AG04449 (cell line): ENCODE measurements at regions not wholly inside any gene's neighbourhood (a gene's known extent, or its start where the extent isn't known, plus 50 kb on each side); places are given as distances from the start of the nearest gene placed in this dataset.

Experiments used
- CTCF ChIA-PET: fragments of 350-600 bp; formaldehyde crosslinking; extraction: SDS; loops from one replicate; lab custom pipeline; 2021; ENCODE audit warnings: antibody characterized with exemption; lab: Yijun Ruan, JAX
- POLR2A ChIA-PET: fragments of 400-600, 350-600 bp; formaldehyde crosslinking; extraction: SDS; loops from one replicate; lab custom pipeline; 2020; ENCODE audit warnings: antibody characterized with exemption, inconsistent platforms; lab: Yijun Ruan, JAX
- DNase-seq: peaks from one replicate; pipeline ENCODE4 v3.0.0-alpha.2; 2010; ENCODE audit warnings: low read depth, low spot score
- H3K4me3 ChIP-seq: 2 replicates; pipeline ENCODE4 v1.5.1; 2011; ENCODE audit warnings: low read depth, mild to moderate bottlenecking, control low read depth, low read length
- CTCF ChIP-seq: IDR thresholded peaks from one replicate; pipeline ENCODE4 v1.5.1; 2011; ENCODE audit warnings: mild to moderate bottlenecking, moderate library complexity, low read length, control low read depth, inconsistent platforms; ENCODE audit not compliant: insufficient read depth; ENCODE audit errors: missing control alignments

DNA sequence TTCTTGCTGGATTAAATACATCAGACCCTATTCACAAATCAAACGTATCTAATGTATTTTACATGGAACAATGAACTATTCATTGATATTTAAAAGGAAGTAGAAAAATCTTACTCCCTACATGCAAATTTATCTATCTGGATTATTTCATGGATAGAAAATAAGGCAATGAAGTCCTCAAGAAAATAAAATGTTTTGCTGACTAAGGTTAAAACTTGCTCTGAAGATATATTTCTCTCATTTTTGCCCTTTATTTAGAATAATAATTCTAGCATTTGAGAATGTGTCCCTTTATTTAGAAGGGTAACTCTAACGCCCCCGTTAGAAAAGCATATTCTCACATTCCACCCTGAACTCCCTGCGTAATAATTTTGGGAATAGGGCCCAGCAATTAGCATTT is 627.0 kb upstream of the ZP4 start:
- TF ChIP-seq CTCF, result no peak
- POLR2A ChIA-PET, result no interaction called here
- H3K4me3 ChIP-seq, result no peak overlapping the region
- no peak for DNase-seq
- CTCF ChIA-PET, result no interaction called here

GRCh38 chr1:238501290-238501689 is 610.6 kb upstream of the ZP4 start:
- no peak overlapping the region for H3K4me3 ChIP-seq
- CTCF ChIA-PET, result no interaction called here
- TF ChIP-seq CTCF, result no peak
- no peak for DNase-seq
- POLR2A ChIA-PET, result no interaction called here

DNA sequence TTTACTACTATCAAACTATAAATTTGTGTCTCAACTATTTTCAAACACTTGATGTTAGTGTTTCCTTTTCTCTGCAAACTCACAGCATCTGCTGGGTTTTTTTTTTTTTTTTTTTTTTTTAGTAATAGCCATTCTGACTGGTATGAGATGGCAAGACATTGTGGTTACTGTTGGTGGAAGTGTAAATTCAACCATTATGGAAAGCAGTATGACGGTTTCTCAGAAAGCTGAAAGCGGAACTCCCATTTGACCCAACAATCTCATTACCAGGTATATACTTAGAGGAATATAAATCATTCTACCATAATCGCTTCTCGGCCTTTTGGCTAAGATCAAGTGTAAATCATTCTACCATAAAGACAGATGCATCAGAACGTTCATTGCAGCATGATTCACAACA is 608.3 kb upstream of the ZP4 start:
- ChIA-PET POLR2A (no interaction called here), CTCF (interaction anchor here (0.7 kb wide), 1 partner anchor 13 kb away, joined by 3 read pairs; no protein-coding TSS in a partner anchor)
- TF ChIP-seq CTCF, result no peak
- no peak overlapping the region for H3K4me3 ChIP-seq
- DNase-seq, result no peak

- H3K4me3 ChIP-seq, result no peak overlapping the region
- DNase-seq, result no peak
- TF ChIP-seq CTCF, result no peak
- ChIA-PET POLR2A (no interaction called here), CTCF (no interaction called here)
Observed at GRCh38 chr1:238492271-238492670, 601.5 kb upstream of the ZP4 start.

GRCh38 chr1:238491265-238491664 is 600.5 kb upstream of the ZP4 start:
- ChIA-PET CTCF (no interaction called here), POLR2A (no interaction called here)
- no peak for DNase-seq
- no peak overlapping the region for H3K4me3 ChIP-seq
- no peak for TF ChIP-seq CTCF

DNA sequence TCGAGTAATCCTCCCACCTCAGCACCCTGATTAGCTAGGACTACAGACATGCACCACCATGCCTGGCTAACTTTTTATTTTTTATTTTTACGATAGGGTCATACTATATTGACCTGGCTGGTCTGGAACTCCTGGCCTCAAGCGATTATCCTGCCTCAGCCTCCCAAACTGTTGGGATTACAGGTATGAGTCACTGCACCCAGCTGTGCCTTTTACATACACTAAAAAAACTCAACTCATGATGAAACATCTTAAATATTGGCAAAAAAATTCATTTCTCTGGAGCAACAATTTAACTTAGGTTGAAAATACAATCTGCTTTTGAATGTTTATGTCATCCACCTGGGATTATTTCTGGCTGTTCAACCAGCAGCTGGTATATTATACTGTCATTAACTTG is 598.3 kb upstream of the ZP4 start:
- H3K4me3 ChIP-seq, result no peak overlapping the region
- ChIA-PET CTCF (no interaction called here), POLR2A (no interaction called here)
- DNase-seq, result no peak
- TF ChIP-seq CTCF, result no peak

- no peak for TF ChIP-seq CTCF
- CTCF ChIA-PET, result no interaction called here
- POLR2A ChIA-PET, result no interaction called here
- no peak for DNase-seq
- H3K4me3 ChIP-seq, result no peak overlapping the region
Observed at GRCh38 chr1:238488401-238488800, 597.7 kb upstream of the ZP4 start.
